PC-9 (cell line): ENCODE measurements at regions not wholly inside any gene's neighbourhood (a gene's known extent, or its start where the extent isn't known, plus 50 kb on each side); places are given as distances from the start of the nearest gene placed in this dataset.

ENCODE experiments used
- BruUV-seq: library from RNA; stranded (reverse); fragments of 400-500 nt; replicated peaks from 2 replicates; lab custom pipeline; 2021; lab: Mats Ljungman, UMichigan
- CTCF ChIA-PET: fragments of 300-600 bp; sonication (Branson Sonifier 250); formaldehyde crosslinking; loops from one replicate; lab custom pipeline; 2022; ENCODE audit warnings: antibody characterized with exemption; lab: Charles Lee
- POLR2A ChIA-PET: fragments of 300-600 bp; sonication (Branson Sonifier 250); formaldehyde crosslinking; loops from one replicate; lab custom pipeline; 2022; ENCODE audit warnings: antibody characterized with exemption; ENCODE audit not compliant: unreplicated experiment; lab: Charles Lee
- DNase-seq, 2 experiments: peaks; one replicate each; pipeline versions ENCODE4 v3.0.0 to v3.0.0-alpha.2; 2015 to 2022; ENCODE audit warnings: mixed read lengths in 1 of 2
- H2AFZ ChIP-seq: fragments of 200-600 bp; sonication (generic); 2 replicates; pipeline ENCODE4 v1.8.1; 2017; ENCODE audit warnings: antibody characterized with exemption
- H3F3A ChIP-seq: fragments of 200-600 bp; sonication (generic); 2 replicates; pipeline ENCODE4 v1.8.1; 2017; ENCODE audit warnings: antibody characterized with exemption, mild to moderate bottlenecking, low read depth; ENCODE audit not compliant: insufficient read depth
- H3K27ac ChIP-seq: fragments of 200-600 bp; sonication (generic); 2 replicates; pipeline ENCODE4 v1.6.1; 2016; ENCODE audit warnings: mixed run types
- H3K27me3 ChIP-seq: fragments of 200-600 bp; sonication (generic); 2 replicates; pipeline ENCODE4 v1.6.1; 2016; ENCODE audit warnings: low read depth, mixed run types; ENCODE audit not compliant: insufficient read depth
- H3K36me3 ChIP-seq: fragments of 200-600 bp; sonication (generic); 2 replicates; pipeline ENCODE4 v1.6.1; 2016; ENCODE audit warnings: low read depth, mixed run types
- H3K4me1 ChIP-seq: fragments of 200-600 bp; sonication (generic); replicated peaks from 2 replicates; pipeline ENCODE4 v1.6.1; 2016; ENCODE audit warnings: mixed run types; ENCODE audit not compliant: insufficient read depth
- H3K4me2 ChIP-seq: fragments of 200-600 bp; sonication (generic); 2 replicates; pipeline ENCODE4 v1.6.1; 2017; ENCODE audit warnings: mixed run types
- H3K4me3 ChIP-seq: fragments of 200-600 bp; sonication (generic); 2 replicates; pipeline ENCODE4 v1.6.1; 2016; ENCODE audit warnings: mixed run types
- H3K79me2 ChIP-seq: fragments of 200-600 bp; sonication (generic); 2 replicates; pipeline ENCODE4 v1.6.1; 2017; ENCODE audit warnings: low read depth, mixed run types
- H3K9me2 ChIP-seq: fragments of 200-600 bp; sonication (generic); 2 replicates; pipeline ENCODE4 v1.8.1; 2017; ENCODE audit warnings: mild to moderate bottlenecking; ENCODE audit not compliant: insufficient read depth
- H3K9me3 ChIP-seq: fragments of 200-600 bp; sonication (generic); 2 replicates; pipeline ENCODE4 v1.8.1; 2016; ENCODE audit warnings: low read depth; ENCODE audit not compliant: insufficient read depth
- H4K20me1 ChIP-seq: fragments of 200-600 bp; sonication (generic); 2 replicates; pipeline ENCODE4 v1.8.1; 2017; ENCODE audit not compliant: insufficient read depth
- CTCF ChIP-seq: fragments of 200-600 bp; sonication (generic); conservative IDR thresholded peaks from 2 replicates; pipeline ENCODE4 v1.6.1; 2017; ENCODE audit warnings: mixed run types, antibody characterized with exemption, mild to moderate bottlenecking, moderate library complexity
- EZH2 ChIP-seq: fragments of 200-600 bp; sonication (generic); IDR thresholded peaks from 2 replicates; pipeline ENCODE4 v1.8.0; 2017; ENCODE audit warnings: antibody characterized with exemption, low read depth
- intact Hi-C: fragments of 100-400 bp; cut with micrococcal nuclease; formaldehyde crosslinking; loops from one replicate; pipeline ENCODE4 v1.10.0; 2022; ENCODE audit not compliant: unreplicated experiment

- Histone ChIP-seq H3K4me2 (no peak overlapping the region), H4K20me1 (no peaks in the 10 kb centered on the region), H3K27ac (no peak overlapping the region), H3K9me3 (no peaks in the 10 kb centered on the region), H2AFZ (no peak overlapping the region), H3F3A (no peaks in the 10 kb centered on the region), H3K79me2 (no peaks in the 10 kb centered on the region), H3K4me1 (no peaks in the 10 kb centered on the region), H3K36me3 (no peaks in the 10 kb centered on the region), H3K4me3 (no peak overlapping the region), H3K9me2 (peaks cover 3% of the 10 kb centered on the region; the same call in 1 of the 2 replicates), H3K27me3 (no peaks in the 10 kb centered on the region)
- TF ChIP-seq CTCF, result no peak
- TF ChIP-seq EZH2, result no peak
- no TSS peak for BruUV-seq
- DNase-seq, result no peak
- intact Hi-C loops, result no loop called here
- CTCF ChIA-PET, result no interaction called here
- POLR2A ChIA-PET, result no interaction called here
Observed at GRCh38 chr6:120498711-120499110, 835.6 kb downstream of the TBC1D32 start.

GRCh38 chr6:120496661-120497060 lies 837.6 kb downstream of the TBC1D32 start:
- Histone ChIP-seq H3K27me3 (no peaks in the 10 kb centered on the region), H4K20me1 (no peaks in the 10 kb centered on the region), H3K36me3 (no peaks in the 10 kb centered on the region), H3K27ac (no peak overlapping the region), H3F3A (no peaks in the 10 kb centered on the region), H3K9me2 (no peaks in the 10 kb centered on the region; the same call in 1 of the 2 replicates), H3K4me2 (no peak overlapping the region), H3K4me1 (no peaks in the 10 kb centered on the region), H3K79me2 (no peaks in the 10 kb centered on the region), H2AFZ (no peak overlapping the region), H3K4me3 (no peak overlapping the region), H3K9me3 (no peaks in the 10 kb centered on the region)
- DNase-seq, result no peak
- BruUV-seq, result no TSS peak
- CTCF ChIA-PET, result no interaction called here
- TF ChIP-seq EZH2 (no peak), CTCF (no peak)
- POLR2A ChIA-PET, result no interaction called here
- intact Hi-C loops, result no loop called here

GRCh38 chr6:120493505-120493904 lies 840.8 kb downstream of the TBC1D32 start:
- no peak for DNase-seq
- H3K4me1 ChIP-seq, result no peaks in the 10 kb centered on the region
- no peaks in the 10 kb centered on the region for H3K79me2 ChIP-seq
- no peaks in the 10 kb centered on the region for H3F3A ChIP-seq
- intact Hi-C loops, result no loop called here
- no peaks in the 10 kb centered on the region for H3K27me3 ChIP-seq
- H2AFZ ChIP-seq, result no peak overlapping the region
- H4K20me1 ChIP-seq, result no peaks in the 10 kb centered on the region
- ChIA-PET CTCF (no interaction called here), POLR2A (no interaction called here)
- BruUV-seq, result no TSS peak
- H3K4me2 ChIP-seq, result no peak overlapping the region
- TF ChIP-seq CTCF (no peak), EZH2 (no peak)
- H3K9me2 ChIP-seq, result no peaks in the 10 kb centered on the region; the same call in 1 of the 2 replicates
- no peak overlapping the region for H3K27ac ChIP-seq
- H3K9me3 ChIP-seq, result no peaks in the 10 kb centered on the region
- H3K4me3 ChIP-seq, result no peak overlapping the region
- H3K36me3 ChIP-seq, result no peaks in the 10 kb centered on the region
